ENCODE measurements at regions not wholly inside any gene's neighbourhood (a gene's known extent, or its start where the extent isn't known, plus 50 kb on each side); places are given as distances from the start of the nearest gene placed in this dataset.
"Not testable (repeated sequence)": the region's sequence is repeated elsewhere in the genome, so short reads cannot be mapped to it uniquely, and the experiment has no call there.

GRCh38 chr6:112606656-112607435 lies 259.7 kb downstream of the RFPL4B start:
- WGBS, 3 donors = 43 to 50% (median 48%) methylated on average over 3 of the region's 3 CpGs
- H3K27ac ChIP-seq (ENCODE audit: low read depth, low read length) = no peak overlapping the region

- WGBS, 3 donors = 92 to 100% (median 98%) methylated on average over 1 of the region's 1 CpG
- not testable (repeated sequence) for H3K27ac ChIP-seq (ENCODE audit: low read depth, low read length)
Observed at GRCh38 chr6:112608925-112609324, 261.8 kb downstream of the RFPL4B start.

GRCh38 chr6:112613410-112613809 lies 266.3 kb downstream of the RFPL4B start:
- H3K27ac ChIP-seq (ENCODE audit: low read depth, low read length) = no peak overlapping the region
- 69 to 73% (median 72%) methylated on average over 2 of the region's 2 CpGs for WGBS, 3 donors

GRCh38 chr6:112618849-112619248 lies 271.7 kb downstream of the RFPL4B start:
- WGBS, 3 donors = 65 to 84% (median 76%) methylated on average over 3 of the region's 3 CpGs

GRCh38 chr6:112620812-112621569 lies 273.9 kb downstream of the RFPL4B start:
- no peak overlapping the region for H3K27ac ChIP-seq (ENCODE audit: low read depth, low read length)
- 45 to 52% (median 46%) methylated on average over 3 of the region's 3 CpGs for WGBS, 3 donors

More at GRCh38 chr6:112618849-112619248, 271.7 kb downstream of the RFPL4B start:
- H3K27ac ChIP-seq (ENCODE audit: low read depth, low read length) = no peak overlapping the region

GRCh38 chr6:112622036-112622435 lies 274.9 kb downstream of the RFPL4B start:
- no peak overlapping the region for H3K27ac ChIP-seq (ENCODE audit: low read depth, low read length)

- H3K27ac ChIP-seq (ENCODE audit: low read depth, low read length) = no peak overlapping the region
- 84 to 91% (median 86%) methylated on average over 6 of the region's 6 CpGs for WGBS, 3 donors
Observed at GRCh38 chr6:112626468-112627082, 279.4 kb downstream of the RFPL4B start.

GRCh38 chr6:112634376-112634775 lies 287.2 kb downstream of the RFPL4B start:
- 76 to 88% (median 84%) methylated on average over 1 of the region's 1 CpG for WGBS, 3 donors
- no peak overlapping the region for H3K27ac ChIP-seq (ENCODE audit: low read depth, low read length)

GRCh38 chr6:112636650-112637262 lies 289.6 kb downstream of the RFPL4B start:
- WGBS, 3 donors = 44 to 79% (median 79%) methylated on average over 3 of the region's 3 CpGs
- H3K27ac ChIP-seq (ENCODE audit: low read depth, low read length) = no peak overlapping the region

- H3K27ac ChIP-seq (ENCODE audit: low read depth, low read length) = no peak overlapping the region
Observed at GRCh38 chr6:112639391-112639831, 292.3 kb downstream of the RFPL4B start.

- WGBS, 3 donors = 57 to 72% (median 61%) methylated on average over 2 of the region's 2 CpGs
Observed at GRCh38 chr6:112640891-112641290, 293.8 kb downstream of the RFPL4B start.

GRCh38 chr6:112649853-112650252 lies 302.7 kb downstream of the RFPL4B start:
- H3K27ac ChIP-seq (ENCODE audit: low read depth, low read length) = no peak overlapping the region
- 42 to 80% (median 45%) methylated on average over 2 of the region's 2 CpGs for WGBS, 3 donors

More at GRCh38 chr6:112640891-112641290, 293.8 kb downstream of the RFPL4B start:
- no peak overlapping the region for H3K27ac ChIP-seq (ENCODE audit: low read depth, low read length)

- 71 to 72% (median 71%) methylated on average over 4 of the region's 4 CpGs for WGBS, 3 donors
- H3K27ac ChIP-seq (ENCODE audit: low read depth, low read length) = no peak overlapping the region
Observed at GRCh38 chr6:112651239-112651638, 304.1 kb downstream of the RFPL4B start.

- no peak overlapping the region for H3K27ac ChIP-seq (ENCODE audit: low read depth, low read length)
Observed at GRCh38 chr6:112659912-112660311, 312.8 kb downstream of the RFPL4B start.

- H3K27ac ChIP-seq (ENCODE audit: low read depth, low read length) = no peak overlapping the region
- WGBS, 3 donors = 73 to 97% (median 90%) methylated on average over 2 of the region's 2 CpGs
Observed at GRCh38 chr6:112660626-112661025, 313.5 kb downstream of the RFPL4B start.

GRCh38 chr6:112663698-112664097 lies 316.6 kb downstream of the RFPL4B start:
- H3K27ac ChIP-seq (ENCODE audit: low read depth, low read length) = no peak overlapping the region
- 67 to 90% (median 79%) methylated on average over 4 of the region's 4 CpGs for WGBS, 3 donors

- 65 to 73% (median 67%) methylated on average over 2 of the region's 2 CpGs for WGBS, 3 donors
Observed at GRCh38 chr6:112665114-112665513, 318.0 kb downstream of the RFPL4B start.

GRCh38 chr6:112665815-112666214 lies 318.7 kb downstream of the RFPL4B start:
- 79 to 95% (median 89%) methylated on average over 1 of the region's 1 CpG for WGBS, 3 donors
- H3K27ac ChIP-seq (ENCODE audit: low read depth, low read length) = no peak overlapping the region

More at GRCh38 chr6:112665114-112665513, 318.0 kb downstream of the RFPL4B start:
- H3K27ac ChIP-seq (ENCODE audit: low read depth, low read length) = no peak overlapping the region

- no peak overlapping the region for H3K27ac ChIP-seq (ENCODE audit: low read depth, low read length)
Observed at GRCh38 chr6:112667427-112667826, 320.3 kb downstream of the RFPL4B start.

Data from adipose tissue (tissue), 3 donors.